Stimulated activated CD8-positive, alpha-beta memory T cell treated with anti-CD3 and anti-CD28 coated beads, Interleukin-15, amount 100 ng/mL, for 1 hour (primary cell): ENCODE measurements at regions not wholly inside any gene's neighbourhood (a gene's known extent, or its start where the extent isn't known, plus 50 kb on each side); places are given as distances from the start of the nearest gene placed in this dataset.
"Not testable (repeated sequence)": the region's sequence is repeated elsewhere in the genome, so short reads cannot be mapped to it uniquely, and the experiment has no call there.

Experiments used
- DNase-seq: peaks from one replicate; pipeline ENCODE4 v3.0.0-alpha.2; 2020; ENCODE audit warnings: low read depth

DNA sequence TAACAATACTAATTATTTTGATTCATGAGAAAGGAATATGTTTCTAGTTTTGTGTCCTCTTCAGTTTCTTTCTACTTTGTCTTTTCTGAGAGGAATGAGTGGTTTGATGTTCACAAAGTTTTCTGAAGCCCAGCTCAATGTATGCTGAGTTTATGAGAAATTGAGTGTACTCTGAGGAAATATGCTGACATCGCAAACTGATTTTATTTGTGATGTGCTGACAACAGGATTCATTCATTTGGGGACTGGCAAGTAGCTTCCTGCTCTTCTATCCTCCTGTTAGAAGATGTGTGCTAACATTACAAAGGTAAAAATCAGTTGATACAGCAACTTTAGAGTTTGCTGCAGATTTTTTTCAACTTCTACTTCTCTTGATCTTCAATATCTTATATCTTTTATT lies 403.2 kb upstream of the CDH19 start:
- DNase-seq = no peak

DNA sequence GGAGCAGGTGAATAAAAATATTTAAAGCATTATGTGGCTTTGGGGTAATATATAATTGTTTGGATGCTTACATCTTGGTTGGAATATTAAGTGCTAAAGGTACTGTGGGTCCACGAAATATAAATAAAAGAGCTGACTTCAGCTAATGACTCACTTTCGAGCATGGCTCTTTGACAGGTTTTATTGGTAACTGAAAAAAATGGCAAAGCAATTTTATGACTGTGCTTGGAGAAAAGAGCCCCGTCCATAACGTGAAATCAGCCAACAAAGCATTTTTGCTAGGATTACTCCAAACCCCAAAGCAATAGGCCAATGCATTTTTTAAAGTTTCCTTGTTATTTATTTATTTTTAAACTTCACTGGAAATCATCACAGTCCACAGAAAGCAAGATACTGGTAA lies 397.2 kb upstream of the CDH19 start:
- no peak for DNase-seq

DNA sequence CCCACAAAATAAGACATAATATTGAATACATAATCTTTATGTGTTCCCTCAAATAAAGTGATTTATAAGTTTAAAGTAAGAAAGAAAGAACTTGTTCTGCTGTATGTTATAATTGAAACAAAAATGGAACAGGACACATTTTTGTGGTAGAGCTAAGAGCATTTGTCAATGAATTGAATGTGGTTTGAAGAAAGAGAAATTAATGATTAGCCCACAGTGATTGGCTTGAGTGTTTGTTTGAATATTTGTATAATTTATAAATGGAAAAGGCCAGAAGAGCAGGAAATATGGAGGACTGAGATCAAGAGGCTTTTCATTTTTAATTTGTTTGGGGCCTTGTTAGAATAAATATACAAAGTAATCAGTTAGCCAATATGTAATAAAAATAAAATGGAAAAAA lies 395.1 kb upstream of the CDH19 start:
- DNase-seq = no peak

DNA sequence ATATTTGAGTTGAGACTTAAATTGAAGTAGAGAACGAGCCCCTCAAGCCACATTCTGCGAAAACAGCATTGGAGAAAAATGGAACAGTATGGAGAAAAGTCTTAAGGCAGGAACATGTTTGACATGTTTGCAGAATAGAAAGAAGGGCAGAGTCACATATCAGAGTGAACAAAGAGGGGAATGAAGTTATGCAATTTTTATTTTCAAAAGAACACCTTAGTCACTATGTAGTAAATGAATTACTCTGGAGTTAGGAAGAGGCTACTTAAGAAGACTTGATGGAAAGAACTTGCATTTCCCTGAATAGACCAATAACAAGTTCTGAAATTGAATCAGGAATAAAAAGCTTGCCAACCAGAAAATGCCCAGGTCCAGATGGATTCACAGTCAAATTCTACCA lies 391.4 kb upstream of the CDH19 start:
- no peak for DNase-seq

DNA sequence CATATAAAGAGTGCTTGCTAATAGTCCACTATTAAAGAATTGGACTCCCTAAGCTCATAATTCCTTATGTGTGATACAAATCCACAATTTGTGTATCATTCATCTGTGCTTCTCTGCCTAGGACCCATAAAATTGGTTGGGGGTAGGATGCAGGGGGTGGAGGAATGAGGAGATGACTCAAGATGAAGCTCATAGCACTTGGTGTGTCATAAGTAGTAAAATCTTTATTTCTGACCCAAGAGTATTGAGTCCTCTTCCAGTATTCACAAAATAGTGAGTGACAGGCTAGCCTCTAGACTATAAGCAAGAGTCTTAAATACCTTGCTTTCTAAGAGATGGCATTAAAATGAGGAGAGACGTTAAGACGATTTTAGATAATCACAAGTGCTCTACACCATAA lies 390.9 kb upstream of the CDH19 start:
- DNase-seq = no peak

DNA sequence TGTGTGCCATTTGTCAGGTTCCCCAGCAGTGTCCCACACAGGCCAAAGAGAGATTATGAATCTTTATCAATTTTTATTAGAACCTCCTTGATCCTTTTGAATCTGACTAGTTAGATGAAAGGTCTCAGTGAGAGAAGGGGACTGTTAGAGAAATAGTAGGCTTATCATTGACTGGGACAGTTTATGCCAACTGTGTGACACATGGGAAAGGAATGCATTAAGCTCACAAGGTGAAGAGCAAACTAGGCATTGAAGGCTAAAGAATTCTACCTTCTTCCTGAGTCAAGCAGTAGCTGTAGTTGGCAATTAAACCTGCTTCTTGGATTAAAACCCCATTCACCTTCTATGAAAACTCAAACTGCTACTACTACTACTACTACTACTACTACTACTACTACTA lies 389.6 kb upstream of the CDH19 start:
- DNase-seq = no peak

DNA sequence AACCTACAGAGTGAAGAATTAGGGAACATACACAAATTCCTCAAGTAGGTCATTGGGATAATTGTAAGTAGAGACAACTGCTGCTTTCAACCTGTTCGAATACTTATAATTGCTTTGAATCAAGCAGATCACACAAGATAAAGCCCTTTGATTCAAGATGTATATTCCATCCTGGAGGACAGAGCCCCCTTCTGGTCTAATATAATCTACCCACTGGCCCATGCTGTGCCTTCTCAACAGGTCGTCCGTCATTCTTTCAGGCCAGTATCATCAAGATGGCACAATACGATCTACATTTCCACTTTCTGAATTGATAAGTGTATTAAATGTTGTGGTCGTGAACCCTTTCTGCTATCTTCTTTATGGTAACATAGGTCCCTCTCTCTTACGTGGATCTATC lies 387.0 kb upstream of the CDH19 start:
- no peak for DNase-seq

DNA sequence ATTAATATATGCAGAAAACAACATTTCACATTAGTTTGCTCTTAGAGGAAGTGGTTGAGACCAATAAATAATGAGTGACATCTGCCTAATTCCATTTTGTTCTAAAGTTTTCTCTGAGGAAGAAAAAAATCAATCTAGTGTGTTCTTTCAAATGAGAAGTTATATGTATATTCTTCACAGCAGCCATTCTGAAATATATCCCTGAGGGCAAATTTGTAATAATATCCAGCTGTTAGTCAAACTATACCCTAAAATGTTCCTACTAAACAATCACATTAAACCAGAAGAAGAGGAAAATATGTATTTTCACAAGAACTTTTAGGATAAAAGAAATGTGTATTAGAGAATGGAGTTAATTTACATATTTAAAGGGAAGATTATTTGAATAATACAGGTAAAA lies 375.1 kb upstream of the CDH19 start:
- no peak for DNase-seq

DNA sequence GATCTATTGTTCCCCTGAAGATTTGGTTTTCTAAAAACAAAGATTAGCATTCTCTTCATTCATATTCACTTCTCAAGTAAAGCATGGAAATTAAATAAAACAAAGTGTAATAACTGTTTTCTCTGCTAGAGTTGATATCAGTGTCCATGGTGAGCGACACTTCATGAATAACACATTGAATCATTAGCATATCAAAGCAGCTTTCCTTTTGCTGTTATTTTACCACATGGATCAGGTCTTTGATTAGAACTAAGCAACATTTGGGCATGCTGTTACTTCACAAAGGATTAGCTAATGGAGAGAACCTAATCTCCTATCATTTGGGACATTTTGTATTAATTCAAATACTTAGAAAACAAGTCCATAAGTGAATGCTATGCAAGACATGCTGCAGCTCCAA lies 368.8 kb upstream of the CDH19 start:
- DNase-seq = no peak

DNA sequence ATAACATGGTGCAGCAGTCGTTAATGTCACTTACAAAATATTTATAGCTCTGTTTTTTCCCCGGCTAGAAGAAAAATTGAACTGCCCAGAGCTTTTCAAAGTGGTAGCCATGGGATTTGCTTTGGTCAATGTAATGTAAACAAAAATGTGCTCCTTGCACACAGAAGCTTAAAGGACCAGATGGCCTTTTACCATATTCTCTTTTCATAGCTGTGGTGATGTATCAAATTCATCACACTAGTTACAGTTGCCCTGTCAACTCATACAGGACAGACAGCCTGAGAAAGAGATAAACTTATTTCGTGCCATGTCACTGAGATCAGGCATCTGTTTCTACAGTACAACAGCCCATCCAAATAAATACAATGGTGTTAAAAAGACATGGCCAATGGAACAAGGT lies 368.1 kb upstream of the CDH19 start:
- no peak for DNase-seq

DNA sequence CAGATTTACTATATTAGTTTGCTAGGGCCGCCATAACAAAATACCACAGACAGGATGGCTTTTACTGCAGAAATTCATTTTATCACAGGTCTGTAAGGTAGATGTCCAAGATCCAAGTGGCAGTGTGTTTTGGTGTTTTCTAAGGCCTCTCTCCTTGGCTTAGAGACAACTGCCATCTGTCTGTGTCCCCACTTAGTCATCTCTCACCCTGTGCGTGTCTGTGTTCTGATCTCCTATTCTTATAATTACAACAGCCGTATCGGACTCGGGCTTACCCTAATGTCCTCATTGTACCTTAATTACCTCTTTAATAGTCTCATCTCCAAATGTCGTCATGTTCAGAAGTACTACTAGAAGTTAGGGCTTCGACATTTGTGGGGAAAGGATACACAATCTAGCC lies 362.3 kb upstream of the CDH19 start:
- no peak for DNase-seq

DNA sequence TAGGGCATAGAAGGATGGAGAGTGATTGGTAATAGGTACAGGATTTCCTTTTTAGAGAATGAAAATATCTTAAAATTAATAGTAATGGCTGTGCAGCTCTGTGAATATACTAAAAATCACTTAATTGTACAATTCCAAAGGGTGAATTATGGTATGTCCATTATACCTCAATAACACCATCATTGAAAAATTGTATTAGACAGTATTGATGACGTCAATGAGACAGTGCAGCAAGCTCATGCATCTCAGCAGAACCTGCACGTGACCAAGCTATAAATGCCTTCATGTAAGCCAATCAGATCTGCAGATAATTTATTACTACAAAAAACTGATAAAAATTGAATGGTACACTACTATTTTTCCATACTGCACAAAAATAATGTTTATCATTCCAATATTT lies 354.4 kb upstream of the CDH19 start:
- no peak for DNase-seq

DNA sequence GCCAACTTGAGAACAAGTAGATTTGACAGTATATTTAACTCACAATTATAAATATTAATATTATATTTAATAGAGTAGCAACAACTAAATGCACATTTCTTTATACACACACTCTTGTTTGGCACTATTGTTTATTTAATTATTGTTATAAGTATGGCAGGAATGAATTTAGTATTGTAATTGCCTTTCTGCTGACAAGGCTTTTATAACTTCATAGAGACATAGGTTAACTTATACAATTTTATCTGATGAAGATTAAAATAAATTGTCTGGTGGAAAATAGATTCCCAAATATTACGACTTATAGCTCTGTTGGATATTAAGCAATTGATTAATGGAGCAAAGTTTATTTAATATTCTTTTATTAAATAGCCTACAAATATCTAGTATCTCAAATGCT lies 347.9 kb upstream of the CDH19 start:
- no peak for DNase-seq

DNA sequence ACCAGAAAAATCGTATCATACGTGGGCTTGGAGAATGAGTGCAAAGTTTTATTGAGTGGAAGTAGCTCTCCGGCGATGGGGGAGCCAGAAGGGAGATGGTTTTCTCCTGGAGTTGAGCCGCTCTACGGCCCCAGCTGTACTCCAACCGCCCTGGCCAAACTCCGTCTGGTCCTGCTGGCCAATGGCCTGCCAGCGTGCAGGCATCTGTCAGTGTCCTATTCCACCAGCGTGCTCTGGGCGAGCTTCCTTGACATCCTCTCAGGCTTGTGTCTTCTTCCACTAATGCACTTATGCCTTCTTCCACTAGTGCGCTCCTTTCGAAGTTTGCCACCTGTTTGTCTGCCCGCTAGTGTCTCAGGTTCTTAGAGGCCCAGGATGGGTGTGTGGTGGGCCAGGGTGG lies 345.5 kb upstream of the CDH19 start:
- DNase-seq = no peak

DNA sequence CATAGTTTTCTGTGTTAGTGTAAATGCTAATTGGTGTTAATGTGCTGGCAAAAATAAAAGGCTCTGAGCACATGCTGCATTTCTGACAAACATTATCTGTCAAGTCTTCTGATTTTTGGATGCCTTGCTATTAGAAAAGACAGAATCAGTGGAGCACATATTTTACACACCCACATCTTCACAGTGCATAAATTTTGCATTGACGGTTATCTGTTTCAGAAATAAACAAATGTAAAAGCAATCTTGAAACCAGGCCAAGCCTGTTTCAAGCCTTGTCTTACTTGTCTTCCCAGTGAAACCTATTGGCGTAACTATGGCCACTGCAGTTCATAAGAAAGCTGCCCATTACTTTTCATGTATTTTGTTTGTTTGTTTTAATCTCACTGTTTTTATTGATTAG lies 333.7 kb upstream of the CDH19 start:
- no peak for DNase-seq

DNA sequence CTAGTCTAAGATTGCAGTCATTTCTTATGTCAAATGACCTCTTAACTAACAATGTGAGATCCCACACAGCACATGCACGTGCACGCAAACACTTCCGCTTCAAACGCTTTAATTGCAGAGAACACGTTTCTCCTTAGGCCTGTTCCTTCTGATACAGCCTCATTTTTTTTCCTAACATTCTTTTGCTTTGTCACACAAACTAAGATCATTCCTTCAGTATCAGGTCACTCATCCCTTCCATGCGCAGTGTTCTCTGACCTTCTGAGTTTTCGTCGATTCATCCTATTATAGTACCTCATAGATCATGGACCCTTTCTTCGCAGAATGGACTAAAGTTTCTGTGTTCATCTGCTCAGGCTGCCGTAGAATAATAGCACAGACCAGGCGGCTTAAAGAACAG lies 327.1 kb upstream of the CDH19 start:
- no peak for DNase-seq

DNA sequence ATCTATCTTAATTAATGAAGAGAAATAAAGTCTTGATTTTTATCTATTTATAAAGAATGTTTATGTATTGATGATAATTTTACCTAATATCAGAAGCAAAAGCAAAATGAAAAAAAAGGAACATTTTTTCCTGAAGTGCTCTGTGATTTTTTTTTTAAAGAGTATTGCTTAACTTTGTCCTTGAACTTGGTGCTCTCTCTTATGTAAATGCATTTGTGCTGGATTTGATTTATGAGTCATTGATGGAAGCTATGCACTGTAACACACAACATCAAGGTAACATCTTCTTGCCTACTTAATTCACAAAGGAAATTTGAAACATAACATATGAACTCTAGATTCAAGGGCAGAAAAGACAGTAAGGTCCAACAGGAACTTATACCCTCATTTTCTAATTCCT lies 312.9 kb upstream of the CDH19 start:
- no peak for DNase-seq

DNA sequence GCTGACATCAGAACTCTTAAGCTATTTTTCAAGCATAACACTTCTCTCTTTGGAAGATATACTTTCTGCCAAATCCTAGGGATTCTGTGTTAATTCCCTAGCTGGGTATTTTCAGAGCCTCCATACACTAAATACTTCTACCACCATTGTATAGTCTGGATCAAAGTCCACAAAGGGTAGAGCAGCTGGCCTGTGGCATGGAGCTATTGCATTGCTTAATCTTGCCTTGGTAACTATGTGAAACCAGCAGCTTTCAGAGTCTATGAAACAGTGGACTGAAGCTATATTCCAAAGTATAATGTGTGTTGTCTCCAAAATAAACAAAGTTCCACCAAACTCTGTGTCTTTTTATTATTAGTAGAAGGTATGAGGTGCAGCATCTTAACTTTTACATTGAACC lies 296.9 kb upstream of the CDH19 start:
- DNase-seq = no peak

DNA sequence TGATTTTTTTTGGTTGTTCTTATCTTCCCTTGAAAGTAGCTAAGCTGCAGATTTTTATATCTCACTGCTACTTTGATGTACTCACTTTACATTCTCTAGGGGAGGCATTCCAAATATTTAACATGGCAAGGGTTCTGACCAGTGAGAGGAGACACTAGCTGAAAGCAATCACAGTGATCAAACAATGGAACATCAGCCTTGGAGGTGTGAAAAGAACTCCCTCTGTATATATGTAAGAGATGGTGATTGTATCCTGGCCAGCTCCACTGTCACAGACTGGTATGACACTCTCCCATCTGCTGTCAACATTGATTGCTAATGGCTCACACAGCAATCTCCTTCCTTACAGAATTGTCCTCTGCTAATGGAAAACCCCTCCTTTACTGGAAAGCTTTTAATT lies 291.7 kb upstream of the CDH19 start:
- no peak for DNase-seq

DNA sequence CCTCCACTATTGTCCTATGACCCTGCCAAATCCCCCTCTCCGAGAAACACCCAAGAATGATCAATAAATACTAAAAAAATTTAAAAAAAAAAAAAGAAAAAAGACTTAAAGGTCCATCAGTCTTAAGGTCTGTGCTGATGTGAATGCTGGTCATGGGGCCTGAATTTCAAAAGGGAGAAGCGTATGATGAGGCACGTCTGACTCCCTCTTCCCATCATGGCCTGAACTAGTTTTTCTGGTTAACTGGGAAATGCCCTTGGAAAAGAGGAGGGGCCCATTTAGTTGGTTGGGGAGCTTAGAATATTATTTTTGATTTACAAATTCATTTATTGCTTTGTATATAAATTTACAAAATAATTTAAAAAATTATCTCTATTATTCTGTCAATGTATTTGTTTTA lies 291.0 kb upstream of the CDH19 start:
- DNase-seq = no peak

DNA sequence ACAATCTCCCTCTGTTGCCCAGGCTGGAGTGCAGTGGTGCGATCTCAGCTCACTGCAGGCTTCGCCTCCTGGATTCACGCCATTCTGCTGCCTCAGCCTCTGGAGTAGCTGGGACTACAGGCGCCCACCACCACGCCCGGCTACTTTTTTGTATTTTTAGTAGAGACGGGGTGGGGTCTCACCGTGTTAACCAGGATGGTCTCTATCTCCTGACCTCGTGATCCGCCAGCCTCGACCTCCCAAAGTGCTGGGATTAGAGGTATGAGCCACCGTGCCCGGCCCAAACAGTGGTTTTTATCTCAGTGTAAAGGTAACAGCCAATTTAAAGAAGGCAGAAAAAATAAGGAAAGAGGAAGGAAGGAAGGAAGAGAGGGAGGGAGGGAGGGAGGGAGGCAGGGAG lies 288.5 kb upstream of the CDH19 start:
- DNase-seq = not testable (repeated sequence)

DNA sequence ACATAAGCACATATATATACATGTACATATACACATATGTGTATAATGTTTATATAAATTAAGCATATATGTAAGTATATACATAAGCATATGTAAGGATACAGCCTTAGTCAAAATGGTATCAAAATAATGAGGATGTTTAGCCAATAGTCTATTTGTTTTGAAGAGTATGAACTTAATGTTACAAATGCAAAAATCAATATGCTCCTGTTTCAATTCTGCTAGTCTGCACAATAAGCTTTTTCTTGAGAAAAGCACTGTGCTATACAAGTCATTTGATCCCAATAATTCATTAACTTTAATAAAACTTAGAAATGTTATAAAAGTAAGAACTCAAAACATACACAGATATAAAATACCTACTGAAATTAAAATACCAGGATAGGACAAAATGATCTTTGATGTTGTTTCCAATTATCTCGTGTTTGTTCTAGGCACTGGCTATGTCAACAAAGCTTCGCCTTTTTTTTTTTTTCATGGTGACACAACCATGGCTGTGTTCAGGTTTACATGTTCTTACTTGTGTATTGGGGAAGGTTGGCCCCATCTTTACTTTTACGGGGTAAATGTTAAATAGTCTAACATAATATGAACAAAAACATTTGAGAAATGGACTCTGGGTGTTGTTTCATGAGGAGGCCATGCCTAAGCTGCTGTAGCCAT lies 271.1 kb upstream of the CDH19 start:
- DNase-seq = no peak

DNA sequence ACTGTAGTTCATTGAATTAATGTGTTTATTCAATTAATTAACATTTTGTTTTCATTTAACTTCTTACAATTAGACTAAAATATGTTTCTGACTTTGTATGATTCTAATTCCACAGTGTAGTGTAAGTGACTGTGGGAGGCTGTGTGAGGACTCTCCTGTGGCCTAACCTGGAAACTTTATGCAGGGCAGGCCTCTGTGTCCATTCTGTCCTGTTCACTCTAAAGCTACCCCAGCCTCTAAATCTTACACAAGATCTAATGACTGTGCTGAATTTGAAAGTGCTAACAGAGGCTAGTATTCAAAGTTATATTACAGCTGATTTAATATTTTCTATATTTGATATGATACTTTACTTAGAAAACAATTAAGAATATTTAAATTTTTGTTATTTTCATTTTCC lies 270.5 kb upstream of the CDH19 start:
- DNase-seq = no peak

DNA sequence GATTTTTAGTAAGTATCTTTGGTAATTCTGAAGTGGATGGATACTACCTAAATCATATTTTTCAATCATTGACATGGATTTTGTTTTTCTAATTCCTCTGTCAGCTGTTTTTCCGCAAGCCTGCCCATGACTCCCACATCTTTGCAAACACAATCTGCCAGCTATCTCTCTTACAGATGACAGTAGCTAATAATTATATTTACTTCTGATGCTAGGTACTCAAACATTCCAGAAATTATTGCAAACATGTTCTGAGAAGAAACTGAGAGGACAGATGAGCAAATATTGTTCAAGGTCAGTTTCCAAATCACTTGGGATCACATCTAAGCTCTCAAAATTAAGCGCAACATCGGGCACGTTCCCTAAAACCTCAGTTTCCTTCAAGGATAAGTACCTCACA lies 270.0 kb upstream of the CDH19 start:
- DNase-seq = no peak

DNA sequence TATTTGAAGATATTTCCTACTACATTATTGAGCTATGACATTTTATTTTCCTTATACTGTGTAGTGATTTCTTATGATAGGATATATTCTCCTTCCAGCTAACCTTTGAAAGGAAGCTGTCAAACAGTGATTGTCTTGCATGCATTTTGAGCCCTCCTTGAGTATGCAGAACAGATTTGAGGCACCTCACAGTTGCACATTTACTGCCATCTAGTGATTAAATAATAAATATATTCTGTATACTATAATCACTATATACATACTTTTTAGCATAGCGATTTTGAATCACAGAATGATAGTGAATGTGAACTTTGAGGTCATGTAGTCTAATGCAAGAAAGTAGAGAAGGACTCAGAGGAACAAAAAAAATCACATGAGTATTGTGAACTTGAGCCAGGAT lies 268.4 kb upstream of the CDH19 start:
- no peak for DNase-seq
